ENCODE measurements at regions not wholly inside any gene's neighbourhood (a gene's known extent, or its start where the extent isn't known, plus 50 kb on each side); places are given as distances from the start of the nearest gene placed in this dataset.

GRCh38 chr3:124117486-124117885, 125.6 kb upstream of the ROPN1 start:
- H2BK12ac ChIP-seq (ENCODE audit: low read length) = no peak overlapping the region
- no peak overlapping the region for H3K4me2 ChIP-seq (ENCODE audit: insufficient read depth, low read length, poor library complexity, severe bottlenecking)
- H4K91ac ChIP-seq (ENCODE audit: low read depth, low read length, poor library complexity) = no peak overlapping the region
- no peaks in the 10 kb centered on the region for H3K79me1 ChIP-seq (ENCODE audit: low read depth, low read length)
- H3K9me3 ChIP-seq (replicated peaks in 1 of 2; ENCODE audit: control insufficient read depth in 2 of 2, insufficient read depth in 1 of 2, low read depth in 1 of 2, low read length in 2 of 2) = no peaks in the 10 kb centered on the region
- H3K27me3 ChIP-seq (ENCODE audit: control insufficient read depth in 3 of 3, insufficient read depth in 3 of 3, low read depth in 1 of 3, low read length in 3 of 3) = no peaks in the 10 kb centered on the region
- peaks cover 0 to 11% of the 10 kb centered on the region in 2 donors for H3K4me1 ChIP-seq (ENCODE audit: control insufficient read depth in 2 of 2, insufficient read depth in 1 of 2, low read depth in 1 of 2, low read length in 2 of 2)
- no peak overlapping the region for H2AFZ ChIP-seq (ENCODE audit: low read length)
- no peak overlapping the region for H3K18ac ChIP-seq (ENCODE audit: low read length)
- 100% methylated on average over 1 of the region's 3 CpGs; no CpG with 5 or more reads in 1 of the 2 donors for WGBS, 2 donors (ENCODE audit: extremely low coverage in 2 of 2, insufficient read length in 2 of 2, insufficient replicate concordance in 1 of 2)
- no peak overlapping the region for H3K9ac ChIP-seq (ENCODE audit: low read depth, low read length, poor library complexity)
- no peak overlapping the region for H2AK5ac ChIP-seq (ENCODE audit: low read depth, low read length)
- no peak overlapping the region for H3K27ac ChIP-seq (replicated peaks; ENCODE audit: low read length)
- DNase-seq (ENCODE audit: low spot score) = no peak
- H2BK120ac ChIP-seq (ENCODE audit: low read depth, low read length) = no peak overlapping the region
- H2BK5ac ChIP-seq (ENCODE audit: low read length) = no peak overlapping the region
- H3K14ac ChIP-seq (ENCODE audit: low read length) = no peak overlapping the region
- H3K4ac ChIP-seq (ENCODE audit: low read length) = no peak overlapping the region
- no peaks in the 10 kb centered on the region for H3K36me3 ChIP-seq (replicated peaks in 1 of 2; ENCODE audit: control insufficient read depth in 2 of 2, insufficient read depth in 2 of 2, low read length in 2 of 2)
- no peak overlapping the region for H3K23ac ChIP-seq (ENCODE audit: low read depth, low read length, poor library complexity)
- H2BK15ac ChIP-seq (ENCODE audit: low read length) = no peak overlapping the region
- H3K4me3 ChIP-seq (ENCODE audit: low read length in 2 of 2) = no peak overlapping the region
- no peak overlapping the region for H4K8ac ChIP-seq (ENCODE audit: low read depth, low read length)

DNA sequence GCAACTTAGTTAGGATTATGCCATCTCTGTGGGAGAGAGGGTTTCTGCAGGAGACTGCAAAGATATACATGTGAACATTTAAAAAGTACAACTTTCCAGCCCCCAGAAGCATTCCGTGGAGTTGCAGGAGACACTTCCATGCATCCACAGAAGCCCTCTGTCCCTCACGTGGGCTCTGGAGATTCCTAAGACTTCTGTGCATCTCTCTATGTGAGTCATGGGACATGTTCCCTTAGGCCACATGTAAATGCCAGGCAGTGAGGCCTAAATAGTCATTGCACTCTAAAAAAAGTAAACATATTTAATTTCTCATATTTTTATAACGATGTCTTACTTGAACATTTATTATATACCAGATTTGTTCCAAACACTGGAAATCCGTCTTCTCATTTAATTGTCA, 126.5 kb upstream of the ROPN1 start:
- H3K27me3 ChIP-seq (ENCODE audit: control insufficient read depth in 3 of 3, insufficient read depth in 3 of 3, low read depth in 1 of 3, low read length in 3 of 3) = no peaks in the 10 kb centered on the region
- H3K23ac ChIP-seq (ENCODE audit: low read depth, low read length, poor library complexity) = no peak overlapping the region
- no peak overlapping the region for H3K4me2 ChIP-seq (ENCODE audit: insufficient read depth, low read length, poor library complexity, severe bottlenecking)
- H3K18ac ChIP-seq (ENCODE audit: low read length) = no peak overlapping the region
- no peak overlapping the region for H3K9ac ChIP-seq (ENCODE audit: low read depth, low read length, poor library complexity)
- no peak overlapping the region for H4K91ac ChIP-seq (ENCODE audit: low read depth, low read length, poor library complexity)
- no peaks in the 10 kb centered on the region for H3K9me3 ChIP-seq (replicated peaks in 1 of 2; ENCODE audit: control insufficient read depth in 2 of 2, insufficient read depth in 1 of 2, low read depth in 1 of 2, low read length in 2 of 2)
- H3K4me1 ChIP-seq (ENCODE audit: control insufficient read depth in 2 of 2, insufficient read depth in 1 of 2, low read depth in 1 of 2, low read length in 2 of 2) = peaks cover 0 to 11% of the 10 kb centered on the region in 2 donors
- no CpG with 5 or more reads among the region's 4 CpGs for WGBS, 2 donors (ENCODE audit: extremely low coverage in 2 of 2, insufficient read length in 2 of 2, insufficient replicate concordance in 1 of 2)
- no peak overlapping the region for H3K14ac ChIP-seq (ENCODE audit: low read length)
- H2BK5ac ChIP-seq (ENCODE audit: low read length) = no peak overlapping the region
- H4K8ac ChIP-seq (ENCODE audit: low read depth, low read length) = no peak overlapping the region
- H3K79me1 ChIP-seq (ENCODE audit: low read depth, low read length) = no peaks in the 10 kb centered on the region
- H3K36me3 ChIP-seq (replicated peaks in 1 of 2; ENCODE audit: control insufficient read depth in 2 of 2, insufficient read depth in 2 of 2, low read length in 2 of 2) = no peaks in the 10 kb centered on the region
- H2BK15ac ChIP-seq (ENCODE audit: low read length) = no peak overlapping the region
- no peak overlapping the region for H2BK12ac ChIP-seq (ENCODE audit: low read length)
- H3K27ac ChIP-seq (replicated peaks; ENCODE audit: low read length) = no peak overlapping the region
- H2AK5ac ChIP-seq (ENCODE audit: low read depth, low read length) = no peak overlapping the region
- no peak overlapping the region for H2AFZ ChIP-seq (ENCODE audit: low read length)
- no peak overlapping the region for H3K4me3 ChIP-seq (ENCODE audit: low read length in 2 of 2)
- DNase-seq (ENCODE audit: low spot score) = no peak
- no peak overlapping the region for H3K4ac ChIP-seq (ENCODE audit: low read length)
- H2BK120ac ChIP-seq (ENCODE audit: low read depth, low read length) = no peak overlapping the region

DNA sequence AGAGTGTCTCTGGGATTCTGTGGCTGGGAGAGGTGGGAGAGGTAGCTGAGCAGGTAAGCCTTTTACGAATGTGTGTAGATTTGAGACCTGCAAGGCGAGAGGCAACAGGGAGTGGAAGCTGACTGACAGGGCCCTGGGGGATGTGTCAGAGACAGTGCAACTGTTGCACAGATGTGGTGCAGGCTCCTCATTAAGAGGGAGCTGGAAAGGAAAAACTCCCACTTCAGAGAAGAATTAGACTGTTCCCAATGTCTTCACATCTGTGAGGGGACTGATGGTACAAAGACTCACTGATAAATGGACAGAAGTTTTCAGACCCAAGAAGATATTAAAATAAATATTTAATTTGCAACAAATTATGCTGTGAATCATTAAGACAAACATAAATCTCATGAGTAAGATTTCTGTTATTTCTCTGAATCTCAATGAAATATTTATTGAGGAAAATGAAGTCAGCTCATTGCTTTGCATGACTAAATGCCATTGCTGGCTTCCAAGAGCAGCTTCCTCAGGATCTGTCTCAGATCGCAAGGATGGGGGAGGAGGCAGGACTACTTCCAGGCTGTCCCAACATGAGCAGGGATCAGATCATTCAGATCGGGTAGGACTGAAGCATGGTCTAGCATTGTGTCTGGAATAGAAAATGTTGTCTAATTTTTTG, 127.3 kb upstream of the ROPN1 start:
- no peak overlapping the region for H3K27ac ChIP-seq (replicated peaks; ENCODE audit: low read length)

GRCh38 chr3:124121379-124122312, 129.7 kb upstream of the ROPN1 start:
- Histone ChIP-seq H3K36me3 (replicated peaks in 1 of 2; ENCODE audit: control insufficient read depth in 2 of 2, insufficient read depth in 2 of 2, low read length in 2 of 2) (no peaks in the 10 kb centered on the region), H3K4ac (ENCODE audit: low read length) (no peak overlapping the region), H3K4me2 (ENCODE audit: insufficient read depth, low read length, poor library complexity, severe bottlenecking) (no peak overlapping the region), H2BK120ac (ENCODE audit: low read depth, low read length) (no peak overlapping the region), H2BK5ac (ENCODE audit: low read length) (no peak overlapping the region), H3K79me1 (ENCODE audit: low read depth, low read length) (no peaks in the 10 kb centered on the region), H3K4me3 (ENCODE audit: low read length in 2 of 2) (no peak overlapping the region), H2BK12ac (ENCODE audit: low read length) (no peak overlapping the region), H4K91ac (ENCODE audit: low read depth, low read length, poor library complexity) (no peak overlapping the region), H3K27ac (replicated peaks; ENCODE audit: low read length) (no peak overlapping the region), H3K9me3 (replicated peaks in 1 of 2; ENCODE audit: control insufficient read depth in 2 of 2, insufficient read depth in 1 of 2, low read depth in 1 of 2, low read length in 2 of 2) (no peaks in the 10 kb centered on the region), H3K27me3 (ENCODE audit: control insufficient read depth in 3 of 3, insufficient read depth in 3 of 3, low read depth in 1 of 3, low read length in 3 of 3) (no peaks in the 10 kb centered on the region), H3K9ac (ENCODE audit: low read depth, low read length, poor library complexity) (no peak overlapping the region), H3K4me1 (ENCODE audit: control insufficient read depth in 2 of 2, insufficient read depth in 1 of 2, low read depth in 1 of 2, low read length in 2 of 2) (peaks cover 0 to 4% of the 10 kb centered on the region in 2 donors), H3K23ac (ENCODE audit: low read depth, low read length, poor library complexity) (no peak overlapping the region), H4K8ac (ENCODE audit: low read depth, low read length) (no peak overlapping the region), H3K14ac (ENCODE audit: low read length) (no peak overlapping the region), H3K18ac (ENCODE audit: low read length) (no peak overlapping the region), H2BK15ac (ENCODE audit: low read length) (no peak overlapping the region), H2AFZ (ENCODE audit: low read length) (no peak overlapping the region), H2AK5ac (ENCODE audit: low read depth, low read length) (no peak overlapping the region)
- DNase-seq (ENCODE audit: low spot score) = no peak
- no CpG with 5 or more reads among the region's 1 CpG for WGBS, 2 donors (ENCODE audit: extremely low coverage in 2 of 2, insufficient read length in 2 of 2, insufficient replicate concordance in 1 of 2)

More for the DNA sequence above, 127.3 kb upstream of the ROPN1 start:
- Histone ChIP-seq H3K9me3 (replicated peaks in 1 of 2; ENCODE audit: control insufficient read depth in 2 of 2, insufficient read depth in 1 of 2, low read depth in 1 of 2, low read length in 2 of 2) (no peaks in the 10 kb centered on the region), H2BK15ac (ENCODE audit: low read length) (no peak overlapping the region), H3K27me3 (ENCODE audit: control insufficient read depth in 3 of 3, insufficient read depth in 3 of 3, low read depth in 1 of 3, low read length in 3 of 3) (no peaks in the 10 kb centered on the region), H3K4me2 (ENCODE audit: insufficient read depth, low read length, poor library complexity, severe bottlenecking) (no peak overlapping the region), H3K4ac (ENCODE audit: low read length) (no peak overlapping the region), H2BK120ac (ENCODE audit: low read depth, low read length) (no peak overlapping the region), H3K4me1 (ENCODE audit: control insufficient read depth in 2 of 2, insufficient read depth in 1 of 2, low read depth in 1 of 2, low read length in 2 of 2) (peaks cover 0 to 11% of the 10 kb centered on the region in 2 donors), H3K4me3 (ENCODE audit: low read length in 2 of 2) (no peak overlapping the region), H2AFZ (ENCODE audit: low read length) (no peak overlapping the region), H3K79me1 (ENCODE audit: low read depth, low read length) (no peaks in the 10 kb centered on the region), H2BK5ac (ENCODE audit: low read length) (no peak overlapping the region), H3K36me3 (replicated peaks in 1 of 2; ENCODE audit: control insufficient read depth in 2 of 2, insufficient read depth in 2 of 2, low read length in 2 of 2) (no peaks in the 10 kb centered on the region), H3K18ac (ENCODE audit: low read length) (no peak overlapping the region), H2BK12ac (ENCODE audit: low read length) (no peak overlapping the region), H3K14ac (ENCODE audit: low read length) (no peak overlapping the region), H3K23ac (ENCODE audit: low read depth, low read length, poor library complexity) (no peak overlapping the region), H4K8ac (ENCODE audit: low read depth, low read length) (no peak overlapping the region), H3K9ac (ENCODE audit: low read depth, low read length, poor library complexity) (no peak overlapping the region), H2AK5ac (ENCODE audit: low read depth, low read length) (no peak overlapping the region), H4K91ac (ENCODE audit: low read depth, low read length, poor library complexity) (no peak overlapping the region)
- DNase-seq (ENCODE audit: low spot score) = no peak
- WGBS, 2 donors (ENCODE audit: extremely low coverage in 2 of 2, insufficient read length in 2 of 2, insufficient replicate concordance in 1 of 2) = no CpG with 5 or more reads among the region's 4 CpGs

All from neuronal stem cell (in vitro differentiated cells).